ENCODE measurements at regions not wholly inside any gene's neighbourhood (a gene's known extent, or its start where the extent isn't known, plus 50 kb on each side); places are given as distances from the start of the nearest gene placed in this dataset.

GRCh38 chr1:229107304-229107815 is 163.6 kb upstream of the RAB4A start:
- no peak for TF ChIP-seq CTCF (conservative IDR thresholded peaks at IDR 0.05; ENCODE audit: low read depth, low read length)
- H3K4me1 ChIP-seq (ENCODE audit: low read depth, poor library complexity, severe bottlenecking), result no peaks in the 10 kb centered on the region
- H4K20me1 ChIP-seq (ENCODE audit: insufficient read depth), result no peaks in the 10 kb centered on the region
- no peak overlapping the region for H3K27ac ChIP-seq
- no peak overlapping the region for H3K4me3 ChIP-seq (IDR thresholded peaks at IDR 0.05; ENCODE audit: insufficient read depth, low read depth, low read length)
- H2AFZ ChIP-seq (ENCODE audit: low read depth), result no peak overlapping the region
- H3K79me2 ChIP-seq (ENCODE audit: insufficient read depth, low read depth), result no peaks in the 10 kb centered on the region
- H3K4me2 ChIP-seq, result no peak overlapping the region
- no peaks in the 10 kb centered on the region for H3K27me3 ChIP-seq (ENCODE audit: insufficient read depth, low read depth)
- no peaks in the 10 kb centered on the region for H3K36me3 ChIP-seq (ENCODE audit: insufficient read depth)
- H3K9ac ChIP-seq, result no peak overlapping the region

GRCh38 chr1:229107972-229108371 is 162.9 kb upstream of the RAB4A start:
- H3K27ac ChIP-seq, result no peak overlapping the region
- no peaks in the 10 kb centered on the region for H3K4me1 ChIP-seq (ENCODE audit: low read depth, poor library complexity, severe bottlenecking)
- H3K79me2 ChIP-seq (ENCODE audit: insufficient read depth, low read depth), result no peaks in the 10 kb centered on the region
- no peak overlapping the region for H2AFZ ChIP-seq (ENCODE audit: low read depth)
- H3K36me3 ChIP-seq (ENCODE audit: insufficient read depth), result no peaks in the 10 kb centered on the region
- H3K4me3 ChIP-seq (IDR thresholded peaks at IDR 0.05; ENCODE audit: insufficient read depth, low read depth, low read length), result no peak overlapping the region
- H3K9ac ChIP-seq, result no peak overlapping the region
- H3K4me2 ChIP-seq, result no peak overlapping the region
- no peaks in the 10 kb centered on the region for H4K20me1 ChIP-seq (ENCODE audit: insufficient read depth)
- H3K27me3 ChIP-seq (ENCODE audit: insufficient read depth, low read depth), result no peaks in the 10 kb centered on the region
- TF ChIP-seq CTCF (conservative IDR thresholded peaks at IDR 0.05; ENCODE audit: low read depth, low read length), result no peak

GRCh38 chr1:229108598-229109201 is 162.2 kb upstream of the RAB4A start:
- no peak overlapping the region for H3K4me2 ChIP-seq
- no peaks in the 10 kb centered on the region for H3K4me1 ChIP-seq (ENCODE audit: low read depth, poor library complexity, severe bottlenecking)
- H3K4me3 ChIP-seq (IDR thresholded peaks at IDR 0.05; ENCODE audit: insufficient read depth, low read depth, low read length), result no peak overlapping the region
- no peak overlapping the region for H3K27ac ChIP-seq
- no peaks in the 10 kb centered on the region for H3K27me3 ChIP-seq (ENCODE audit: insufficient read depth, low read depth)
- H3K36me3 ChIP-seq (ENCODE audit: insufficient read depth), result no peaks in the 10 kb centered on the region
- H4K20me1 ChIP-seq (ENCODE audit: insufficient read depth), result no peaks in the 10 kb centered on the region
- no peak overlapping the region for H2AFZ ChIP-seq (ENCODE audit: low read depth)
- H3K79me2 ChIP-seq (ENCODE audit: insufficient read depth, low read depth), result no peaks in the 10 kb centered on the region
- no peak overlapping the region for H3K9ac ChIP-seq
- TF ChIP-seq CTCF (conservative IDR thresholded peaks at IDR 0.05; ENCODE audit: low read depth, low read length), result no peak

- no peak for TF ChIP-seq CTCF (conservative IDR thresholded peaks at IDR 0.05; ENCODE audit: low read depth, low read length)
- Histone ChIP-seq H2AFZ (ENCODE audit: low read depth) (no peak overlapping the region), H3K79me2 (ENCODE audit: insufficient read depth, low read depth) (no peaks in the 10 kb centered on the region), H3K27ac (no peak overlapping the region), H3K36me3 (ENCODE audit: insufficient read depth) (no peaks in the 10 kb centered on the region), H3K4me2 (no peak overlapping the region), H3K9ac (no peak overlapping the region), H3K4me3 (IDR thresholded peaks at IDR 0.05; ENCODE audit: insufficient read depth, low read depth, low read length) (no peak overlapping the region), H4K20me1 (ENCODE audit: insufficient read depth) (no peaks in the 10 kb centered on the region), H3K4me1 (ENCODE audit: low read depth, poor library complexity, severe bottlenecking) (no peaks in the 10 kb centered on the region), H3K27me3 (ENCODE audit: insufficient read depth, low read depth) (no peaks in the 10 kb centered on the region)
Observed at GRCh38 chr1:229109320-229109761, 161.6 kb upstream of the RAB4A start.
